NCI-H2196 (cell line): ENCODE measurements at regions not wholly inside any gene's neighbourhood (a gene's known extent, or its start where the extent isn't known, plus 50 kb on each side); places are given as distances from the start of the nearest gene placed in this dataset.
"Not testable (repeated sequence)": the region's sequence is repeated elsewhere in the genome, so short reads cannot be mapped to it uniquely, and the experiment has no call there.

Source experiments
- DNase-seq: peaks from one replicate; lab custom pipeline; 2025; ENCODE audit not compliant: unreplicated experiment; lab: John Stamatoyannopoulos, UW

DNA sequence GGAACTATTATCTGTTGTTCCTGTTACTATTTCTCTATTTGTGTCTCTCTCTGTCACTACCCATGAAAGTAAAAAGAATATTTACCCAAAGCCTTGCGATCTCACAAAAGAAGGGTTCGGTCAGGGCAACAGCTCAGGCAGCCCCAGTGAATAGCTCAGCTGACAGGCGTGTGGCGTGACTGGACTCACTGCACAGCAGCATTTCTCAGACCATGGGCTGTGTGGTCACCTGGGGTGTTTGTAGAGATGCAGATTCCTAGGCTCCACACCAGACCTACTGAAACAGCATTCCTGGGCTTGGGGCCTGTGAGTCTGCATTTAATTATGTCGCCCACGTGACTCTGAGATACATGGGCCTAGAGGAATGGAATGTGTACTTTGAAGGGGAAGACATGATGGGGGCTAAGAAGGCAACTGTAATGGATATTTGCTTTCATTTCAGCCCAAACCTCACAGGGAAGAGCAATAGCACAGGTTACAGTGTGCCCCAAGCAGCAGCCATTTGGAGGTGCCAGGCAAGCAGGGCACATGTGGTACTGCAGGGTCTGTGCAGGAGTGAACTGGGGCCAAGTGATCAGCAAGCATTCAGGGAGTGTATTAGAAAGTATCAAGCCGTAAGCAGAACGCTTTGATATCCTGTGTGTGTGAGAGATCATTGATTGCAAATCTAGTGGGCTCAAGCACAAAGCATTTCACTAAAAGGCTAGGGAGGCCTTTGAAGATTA, 90.4 kb upstream of the RBMS1 start:
- no peak for DNase-seq

DNA sequence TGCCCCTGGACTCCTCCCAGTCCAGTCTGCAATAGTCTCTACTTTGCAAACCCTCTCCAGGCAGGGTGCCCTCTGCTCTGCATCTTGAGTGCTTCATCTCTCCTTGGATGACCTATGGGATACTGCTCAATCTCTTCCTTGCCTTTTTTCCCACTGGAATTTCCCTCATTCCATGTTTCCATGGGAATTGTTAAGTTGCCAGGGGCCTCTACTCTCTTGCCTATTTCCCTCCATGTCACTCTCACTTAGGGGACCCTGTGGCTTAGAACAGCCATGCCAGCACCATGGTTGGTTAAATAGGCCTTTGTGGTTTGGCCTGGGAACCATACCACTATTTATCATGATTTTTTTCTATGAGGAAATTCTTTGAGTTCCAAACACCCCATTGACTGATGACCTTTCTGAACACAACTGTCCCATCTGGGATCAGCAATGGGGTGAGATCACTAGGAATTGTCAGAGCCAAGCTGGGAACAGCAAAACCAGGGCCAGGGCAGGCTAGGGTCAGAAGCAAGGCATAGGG, 91.4 kb upstream of the RBMS1 start:
- DNase-seq, result no peak

DNA sequence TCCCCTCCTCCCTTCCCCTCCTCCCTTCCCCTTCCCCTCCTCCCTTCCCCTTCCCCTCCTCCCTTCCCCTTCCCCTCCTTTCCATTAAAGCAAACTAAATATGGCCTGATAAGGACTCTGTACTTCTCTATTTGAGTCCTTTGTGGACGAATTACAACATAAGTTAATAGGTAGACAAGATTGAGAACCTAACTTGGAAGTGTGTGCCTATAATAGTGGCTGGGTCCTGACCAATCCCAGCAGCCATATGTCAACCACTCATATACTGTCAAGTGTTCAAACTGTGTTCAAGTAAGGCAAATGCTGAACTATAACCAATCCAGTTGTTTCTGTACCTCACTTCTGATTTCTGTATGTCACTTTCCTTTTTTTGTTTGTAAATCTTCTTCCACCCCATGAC, 97.1 kb upstream of the RBMS1 start:
- no peak for DNase-seq

DNA sequence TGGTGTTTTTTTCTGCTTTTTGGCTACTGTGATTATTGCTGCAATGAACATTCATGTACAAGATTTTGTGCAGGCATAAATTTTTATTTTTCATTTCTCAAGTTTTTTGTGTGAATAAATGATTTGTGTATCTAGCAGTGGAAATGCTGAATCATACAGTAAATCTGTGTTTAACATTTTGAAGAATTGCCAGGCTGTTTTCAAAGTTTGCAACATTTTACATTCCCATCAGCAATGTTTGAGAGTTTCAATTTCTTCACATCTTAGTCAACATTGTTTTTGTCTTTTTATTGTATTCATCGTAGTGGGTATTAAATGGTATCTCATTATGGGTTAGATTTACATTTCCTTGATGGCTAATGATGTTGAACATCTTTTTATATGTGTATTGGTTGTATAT, 98.8 kb upstream of the RBMS1 start:
- no peak for DNase-seq

DNA sequence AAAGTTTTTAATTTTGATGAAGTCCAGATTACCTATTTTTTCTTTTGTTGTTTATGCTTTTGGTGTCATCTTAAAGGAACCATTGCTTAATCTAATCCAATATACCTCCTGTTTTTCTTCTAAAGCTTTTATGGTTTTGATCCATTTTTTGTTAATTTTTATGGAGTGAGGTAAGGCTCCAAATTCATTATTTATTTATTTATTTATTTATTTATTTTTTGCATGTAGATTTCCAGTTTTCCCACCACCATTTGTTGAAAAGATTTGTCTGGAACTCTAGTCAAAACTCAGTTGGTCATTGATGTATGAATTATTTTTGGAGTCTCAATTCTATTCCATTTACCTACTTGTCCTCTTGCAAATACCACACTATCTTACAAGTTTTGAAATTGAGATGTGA, 99.4 kb upstream of the RBMS1 start:
- no peak for DNase-seq

DNA sequence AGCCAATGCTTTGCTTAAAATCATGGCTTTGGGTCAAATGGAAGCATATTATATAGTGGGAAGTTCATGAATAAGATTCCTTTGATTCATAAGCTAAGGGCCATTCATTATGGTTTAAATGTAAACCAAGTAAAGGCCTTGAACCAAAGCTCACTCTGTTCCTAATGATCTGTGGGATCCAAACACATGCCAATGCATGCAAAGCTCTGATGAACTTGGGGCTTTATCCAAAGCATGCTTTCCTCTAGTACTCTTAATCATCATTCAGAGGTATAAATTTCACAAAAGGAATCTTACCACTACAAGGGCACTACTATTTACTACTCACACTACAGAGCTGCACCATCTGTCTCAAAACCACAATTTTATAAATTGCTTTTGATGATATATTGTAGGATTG, 102.8 kb upstream of the RBMS1 start:
- DNase-seq, result no peak

DNA sequence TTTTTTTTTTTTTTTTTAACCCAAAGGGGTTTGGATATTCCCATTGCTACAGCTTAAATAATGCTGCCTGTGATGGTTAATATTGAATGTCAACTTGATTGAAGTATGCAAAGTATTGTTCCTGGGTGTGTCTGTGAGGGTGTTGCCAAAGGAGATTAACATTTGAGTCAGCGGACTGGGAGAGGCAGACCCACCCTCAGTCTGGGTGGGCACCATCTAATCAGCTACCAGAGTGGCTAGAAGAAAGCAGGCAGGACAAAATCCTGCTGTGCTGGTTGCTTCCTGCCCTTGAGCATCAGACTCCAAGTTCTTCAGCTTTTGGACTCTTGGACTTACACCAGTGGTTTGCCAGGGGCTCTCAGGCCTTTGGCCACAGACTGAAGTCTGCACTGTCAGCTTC, 106.8 kb upstream of the RBMS1 start:
- not testable (repeated sequence) for DNase-seq

DNA sequence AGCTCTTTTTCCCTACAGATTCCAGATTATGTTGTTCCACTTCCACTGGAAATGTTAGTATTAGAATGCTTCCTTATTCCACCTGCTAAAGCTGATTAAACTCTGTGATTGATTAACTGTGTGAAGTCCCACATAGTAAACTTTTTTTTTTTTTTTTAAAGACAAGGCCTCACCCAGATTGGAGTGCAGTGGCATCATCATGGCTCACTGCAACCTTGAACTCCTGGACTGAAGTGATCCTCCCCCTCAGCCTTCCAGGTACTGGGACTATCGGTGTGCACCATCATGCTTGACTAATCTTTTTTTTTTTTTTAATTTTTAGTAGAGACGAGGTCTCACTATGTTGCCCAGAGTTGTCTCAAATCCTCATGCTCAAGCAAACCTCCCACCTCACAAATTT, 108.5 kb upstream of the RBMS1 start:
- DNase-seq, result no peak

DNA sequence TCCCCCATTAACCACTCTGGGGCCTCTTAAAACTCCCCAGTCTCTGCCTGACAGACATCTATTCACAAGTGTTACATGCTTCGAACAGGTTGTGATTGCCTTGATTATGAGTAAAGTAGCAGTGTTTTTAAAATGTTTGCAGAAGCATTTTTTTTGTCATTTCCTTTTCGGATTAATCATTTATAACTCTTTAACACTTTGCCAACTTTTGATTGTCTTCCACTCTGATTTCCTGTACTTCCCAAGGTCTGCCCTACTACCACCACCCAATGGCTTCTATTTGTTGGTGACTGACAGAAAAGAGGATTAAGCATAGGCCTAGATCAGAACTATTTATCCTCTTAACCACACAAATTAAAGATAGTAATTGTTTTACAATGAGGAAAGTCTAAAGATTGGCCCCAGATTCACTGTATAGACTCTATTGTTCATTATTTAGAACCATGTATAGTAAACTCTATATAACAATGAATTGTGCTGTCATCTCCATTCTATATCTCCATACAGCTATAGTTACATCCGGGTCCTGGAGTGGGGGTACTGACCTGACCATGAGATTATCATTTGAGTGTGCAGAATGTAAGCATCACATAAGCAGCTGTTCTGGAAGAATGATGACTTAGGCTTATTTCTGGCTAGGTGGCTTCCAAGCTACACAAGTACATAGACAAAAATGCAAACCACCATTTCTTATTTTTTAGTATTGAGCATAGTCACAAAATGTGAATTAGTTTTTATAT, 110.3 kb upstream of the RBMS1 start:
- no peak for DNase-seq

DNA sequence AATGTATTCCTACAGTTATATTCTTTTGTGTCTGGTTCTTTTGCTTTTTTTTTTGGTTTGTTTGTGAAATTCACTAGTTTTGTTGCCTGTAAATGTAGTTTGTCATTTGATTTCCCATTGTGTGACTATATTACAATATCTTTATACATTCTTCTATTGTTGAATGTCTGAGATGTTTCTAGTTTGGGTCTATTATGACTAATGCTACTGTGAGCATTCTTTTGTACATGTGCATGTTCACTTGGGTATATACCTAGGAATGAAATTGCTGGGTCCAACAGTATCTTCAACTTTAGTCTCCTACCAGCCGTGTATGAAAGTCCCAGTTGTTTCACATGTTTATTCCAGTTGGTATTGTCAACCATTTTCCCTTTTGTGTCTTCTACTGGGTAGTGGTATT, 112.7 kb upstream of the RBMS1 start:
- DNase-seq, result no peak

DNA sequence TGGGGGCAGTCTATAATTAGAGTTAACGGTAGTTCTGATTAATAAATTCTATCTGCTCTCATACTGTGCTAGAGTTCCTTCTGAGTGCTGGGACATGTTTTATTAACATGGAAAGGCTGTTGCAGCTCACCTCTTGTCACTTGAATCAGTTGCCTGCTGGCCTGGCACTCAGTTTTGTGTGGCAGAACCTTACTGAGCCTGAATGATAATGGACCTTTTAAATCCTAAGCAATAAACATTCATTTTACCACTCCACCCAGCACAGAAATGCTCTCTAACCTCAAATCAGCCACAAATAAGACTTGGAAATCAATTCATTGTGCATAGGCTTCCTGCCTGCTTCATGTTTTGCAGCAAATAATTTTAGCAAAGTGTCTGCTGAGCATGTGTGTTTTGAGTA, 115.0 kb upstream of the RBMS1 start:
- DNase-seq, result no peak

DNA sequence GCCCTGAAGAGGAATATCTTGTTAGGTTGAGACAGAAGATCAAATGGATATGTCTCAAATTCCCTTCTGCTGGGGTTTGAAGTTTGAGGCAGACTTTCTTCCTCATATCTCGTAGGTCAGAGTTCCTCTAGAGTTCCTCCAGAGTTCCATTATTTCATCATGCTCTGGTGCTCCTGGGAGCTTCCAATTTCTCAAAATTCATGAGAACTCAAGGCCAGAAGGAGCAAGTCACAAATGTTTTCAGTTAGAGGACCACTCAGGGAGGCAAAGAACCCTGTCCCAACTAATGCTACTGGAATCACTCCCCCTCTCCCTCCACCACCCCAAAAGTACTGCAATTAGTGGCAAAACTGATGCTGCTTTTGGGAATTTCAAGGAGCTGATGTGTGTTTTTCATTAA, 115.7 kb upstream of the RBMS1 start:
- DNase-seq, result no peak

DNA sequence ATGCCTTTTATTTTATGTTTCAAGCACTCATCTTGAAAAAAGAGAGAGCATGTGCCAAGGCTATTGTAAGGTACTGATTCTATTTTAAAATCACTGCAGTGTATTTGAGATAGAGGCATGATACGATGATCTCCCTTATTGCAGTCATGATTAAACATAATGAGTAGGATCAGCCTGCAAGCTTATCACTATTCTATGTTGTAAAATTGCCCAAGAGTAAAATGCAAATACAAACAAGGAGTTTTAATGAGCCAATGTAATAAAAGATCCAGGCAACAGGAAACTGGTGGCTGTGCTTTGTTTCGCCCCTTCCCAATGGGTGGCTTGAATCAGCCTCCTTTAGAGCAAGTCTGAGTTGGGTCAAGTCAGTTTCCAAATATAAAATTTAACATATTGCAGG, 116.4 kb upstream of the RBMS1 start:
- no peak for DNase-seq

DNA sequence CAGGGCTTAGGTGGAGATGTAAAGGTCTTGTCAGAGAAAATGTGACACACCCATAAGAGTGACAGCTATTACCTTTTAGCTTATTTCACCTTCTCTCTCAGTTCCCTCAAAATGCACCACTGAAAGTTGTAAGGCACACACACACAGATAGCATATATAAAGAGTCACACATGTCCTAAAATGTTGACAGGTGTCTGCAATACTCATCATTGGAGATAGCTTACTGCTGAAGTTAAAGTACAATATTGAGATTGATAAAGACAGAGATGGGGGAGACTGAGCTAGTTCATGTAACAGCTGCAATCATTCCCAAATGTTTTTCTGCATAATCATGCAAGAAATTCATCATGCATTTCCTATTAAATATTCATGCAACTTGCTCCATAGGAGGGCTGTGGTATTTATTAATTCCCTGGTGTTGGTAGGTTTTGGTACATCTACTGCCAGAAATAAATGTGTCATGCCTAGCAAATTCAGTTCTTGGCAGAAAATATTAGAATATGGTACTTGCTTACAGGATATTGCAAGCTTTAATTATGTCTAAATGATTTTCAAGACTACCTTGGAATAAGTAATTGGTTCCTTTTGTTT, 118.8 kb upstream of the RBMS1 start:
- DNase-seq, result no peak

DNA sequence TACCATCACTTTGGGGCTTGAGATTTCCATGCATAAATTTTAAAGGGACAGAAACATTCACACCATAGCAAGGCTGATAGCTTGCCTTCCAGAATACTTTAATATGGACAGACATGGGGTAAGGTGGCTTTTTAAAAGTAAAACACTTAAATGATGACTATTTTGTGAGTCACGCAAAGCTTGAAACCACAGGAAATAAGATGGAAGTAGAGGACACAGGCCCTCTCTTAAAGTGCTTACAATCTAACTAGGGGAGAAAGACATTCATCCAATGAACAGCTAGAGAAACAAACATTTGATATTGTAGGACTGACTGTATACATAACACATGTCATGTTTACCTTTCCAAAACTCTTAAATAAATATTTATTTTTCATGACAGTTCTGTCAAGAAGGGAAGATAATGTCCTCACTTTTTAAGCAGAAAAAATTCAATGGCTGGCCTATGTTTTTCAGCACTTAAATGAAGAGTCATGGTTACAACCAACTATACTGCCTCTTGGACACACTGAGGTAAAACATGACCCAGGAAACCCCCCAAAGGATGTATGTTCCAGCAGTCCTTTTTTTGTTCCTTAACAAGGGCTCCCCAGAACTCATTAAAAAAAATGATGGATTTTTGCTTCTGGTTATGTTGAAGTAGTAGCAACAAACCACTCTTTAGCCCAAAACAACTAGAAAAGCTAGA, 120.0 kb upstream of the RBMS1 start:
- DNase-seq, result no peak

DNA sequence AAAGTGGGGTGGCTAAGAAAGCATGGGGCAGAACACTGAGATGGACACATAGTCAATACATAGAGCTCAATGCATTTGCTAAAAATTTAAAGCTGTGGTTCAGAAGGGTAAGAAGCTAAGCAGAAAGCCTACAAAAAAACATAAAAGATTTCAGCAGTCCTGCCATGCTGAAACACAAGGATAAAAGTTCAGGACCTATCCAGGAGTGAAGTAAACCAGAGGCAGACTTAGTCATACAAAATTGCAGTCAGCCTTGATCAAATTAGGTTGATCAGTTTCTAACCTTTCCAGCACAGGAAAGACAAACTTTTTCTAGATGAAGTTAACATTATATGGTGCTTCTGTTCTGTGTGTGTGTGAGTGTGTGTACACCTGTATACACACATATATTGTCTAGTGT, 120.8 kb upstream of the RBMS1 start:
- DNase-seq, result no peak

DNA sequence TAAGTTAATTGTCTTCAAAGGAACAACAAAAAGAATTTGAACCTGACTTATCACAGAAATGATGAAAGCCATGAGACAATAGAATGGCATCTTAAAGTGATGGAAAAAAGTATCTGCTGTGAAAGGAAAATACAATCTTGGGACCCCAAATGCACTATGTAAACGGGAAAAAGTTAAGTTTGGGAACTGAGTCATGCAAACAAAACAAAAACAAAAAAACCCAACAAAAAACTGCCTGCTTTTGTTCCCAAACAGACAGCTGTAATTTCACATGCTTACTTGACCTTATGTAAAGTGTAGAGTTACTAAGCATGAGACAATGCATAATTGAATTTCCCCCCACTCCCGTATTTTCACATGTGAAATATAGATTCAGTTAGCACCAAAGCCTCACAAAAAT, 122.1 kb upstream of the RBMS1 start:
- no peak for DNase-seq

DNA sequence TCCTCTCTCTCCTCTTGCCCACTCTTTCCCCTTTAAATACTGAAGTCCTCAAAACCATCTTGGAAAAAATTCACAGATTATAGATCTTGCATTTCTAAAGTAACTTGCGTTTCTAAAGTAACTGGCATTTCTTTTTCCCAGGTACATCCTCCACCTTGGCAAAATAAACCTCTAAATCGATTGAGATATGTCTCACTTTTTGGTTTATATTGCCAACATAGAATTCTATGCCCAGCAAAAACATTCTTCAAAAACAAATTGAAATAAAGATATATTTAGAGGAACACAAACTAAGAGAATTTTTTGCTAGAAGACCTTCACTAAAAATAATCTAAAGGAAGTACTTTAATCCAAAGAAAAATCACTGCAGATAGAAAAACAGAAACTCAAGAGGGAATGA, 122.5 kb upstream of the RBMS1 start:
- no peak for DNase-seq

DNA sequence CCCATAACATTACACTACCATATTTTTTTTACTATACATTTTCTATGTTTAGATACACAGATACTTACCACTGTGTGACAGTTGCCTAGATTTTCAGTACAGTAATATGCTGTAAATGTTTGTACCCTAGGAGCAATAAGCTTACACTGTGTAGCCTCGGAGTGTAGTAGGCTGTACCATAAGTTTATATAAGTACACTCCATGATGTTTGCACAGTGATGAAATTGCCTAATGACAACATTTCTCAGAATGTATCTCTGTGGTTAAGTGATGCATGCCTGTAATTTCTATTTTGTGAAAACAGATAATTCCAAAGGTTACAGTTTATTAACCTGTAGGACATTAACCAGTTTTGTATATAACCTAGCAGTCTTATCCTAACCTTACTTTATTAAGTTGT, 128.1 kb upstream of the RBMS1 start:
- no peak for DNase-seq

DNA sequence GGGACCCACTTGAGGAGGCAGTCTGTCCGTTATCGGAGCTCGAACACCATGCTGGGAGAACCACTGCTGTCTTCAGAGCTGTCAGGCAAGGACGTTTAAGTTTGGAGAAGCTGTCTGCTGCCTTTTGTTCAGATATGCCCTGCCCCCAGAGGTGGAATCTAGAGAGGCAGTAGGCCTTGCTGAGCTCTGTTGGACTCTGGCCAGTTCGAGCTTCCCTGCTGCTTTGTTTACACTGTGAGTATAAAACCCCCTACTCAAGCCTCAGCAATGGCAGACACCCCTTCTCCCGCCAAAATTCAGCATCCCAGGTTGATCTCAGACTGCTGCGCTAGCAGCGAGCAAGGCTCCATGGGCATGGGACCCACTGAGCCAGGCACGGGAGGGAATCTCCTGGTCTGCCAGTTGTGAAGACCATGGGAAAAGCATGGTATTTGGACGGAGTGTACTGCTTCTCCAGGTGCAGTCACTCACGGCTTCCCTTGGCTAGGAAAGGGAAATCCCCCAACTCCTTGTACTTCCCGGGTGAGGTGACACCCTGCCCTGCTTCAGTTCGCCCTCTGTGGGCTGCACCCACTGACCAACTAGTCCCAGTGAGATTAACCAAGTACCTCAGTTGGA, 134.5 kb upstream of the RBMS1 start:
- DNase-seq, result not testable (repeated sequence)

DNA sequence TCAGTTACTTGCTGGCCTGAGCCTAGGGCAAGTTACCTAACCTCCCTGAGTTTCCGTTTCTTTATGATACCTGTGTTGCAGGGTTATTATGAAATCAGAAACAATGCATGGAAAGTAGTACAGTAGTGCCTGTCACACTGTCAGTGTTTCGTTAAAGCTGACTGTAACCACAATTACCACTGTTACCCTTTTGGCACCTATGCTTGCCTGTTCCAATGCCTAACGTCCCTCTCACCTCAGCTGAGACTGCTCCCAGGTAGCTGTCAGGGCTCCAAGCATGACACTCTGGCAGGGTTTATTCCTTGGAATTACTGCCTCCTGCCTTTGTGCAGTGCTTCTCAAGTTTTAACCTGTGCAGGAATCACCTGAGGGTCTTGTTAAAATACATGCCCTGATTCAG, 135.2 kb upstream of the RBMS1 start:
- no peak for DNase-seq
